ENCODE measurements at regions not wholly inside any gene's neighbourhood (a gene's known extent, or its start where the extent isn't known, plus 50 kb on each side); places are given as distances from the start of the nearest gene placed in this dataset.

DNA sequence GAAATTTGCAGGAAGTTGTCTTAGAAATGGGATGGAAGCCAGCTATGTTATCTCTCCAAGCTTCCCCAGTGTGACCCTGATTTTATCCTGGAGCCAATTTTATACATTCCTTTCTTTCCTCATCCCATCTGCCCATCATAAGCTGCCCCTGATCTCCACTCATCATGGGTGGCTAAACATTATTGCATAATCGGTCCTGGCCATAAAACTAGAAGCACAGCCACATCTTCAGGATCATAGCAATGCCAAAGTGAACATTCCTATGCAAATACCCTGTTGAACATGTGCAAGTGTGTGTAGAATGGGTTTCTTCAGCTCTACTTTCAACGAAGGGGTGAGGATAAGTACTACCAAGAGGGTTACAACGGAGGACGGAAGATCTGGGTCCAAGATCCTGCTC lies 50.6 kb upstream of the COG2 start:
- TF ChIP-seq, protein P1, sequence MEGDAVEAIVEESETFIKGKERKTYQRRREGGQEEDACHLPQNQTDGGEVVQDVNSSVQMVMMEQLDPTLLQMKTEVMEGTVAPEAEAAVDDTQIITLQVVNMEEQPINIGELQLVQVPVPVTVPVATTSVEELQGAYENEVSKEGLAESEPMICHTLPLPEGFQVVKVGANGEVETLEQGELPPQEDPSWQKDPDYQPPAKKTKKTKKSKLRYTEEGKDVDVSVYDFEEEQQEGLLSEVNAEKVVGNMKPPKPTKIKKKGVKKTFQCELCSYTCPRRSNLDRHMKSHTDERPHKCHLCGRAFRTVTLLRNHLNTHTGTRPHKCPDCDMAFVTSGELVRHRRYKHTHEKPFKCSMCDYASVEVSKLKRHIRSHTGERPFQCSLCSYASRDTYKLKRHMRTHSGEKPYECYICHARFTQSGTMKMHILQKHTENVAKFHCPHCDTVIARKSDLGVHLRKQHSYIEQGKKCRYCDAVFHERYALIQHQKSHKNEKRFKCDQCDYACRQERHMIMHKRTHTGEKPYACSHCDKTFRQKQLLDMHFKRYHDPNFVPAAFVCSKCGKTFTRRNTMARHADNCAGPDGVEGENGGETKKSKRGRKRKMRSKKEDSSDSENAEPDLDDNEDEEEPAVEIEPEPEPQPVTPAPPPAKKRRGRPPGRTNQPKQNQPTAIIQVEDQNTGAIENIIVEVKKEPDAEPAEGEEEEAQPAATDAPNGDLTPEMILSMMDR (conservative IDR thresholded peaks at IDR 0.05), result no peak
- TF ChIP-seq ZFX (IDR thresholded peaks at IDR 0.05), result no peak
- H3K27ac ChIP-seq, result no peak overlapping the region

DNA sequence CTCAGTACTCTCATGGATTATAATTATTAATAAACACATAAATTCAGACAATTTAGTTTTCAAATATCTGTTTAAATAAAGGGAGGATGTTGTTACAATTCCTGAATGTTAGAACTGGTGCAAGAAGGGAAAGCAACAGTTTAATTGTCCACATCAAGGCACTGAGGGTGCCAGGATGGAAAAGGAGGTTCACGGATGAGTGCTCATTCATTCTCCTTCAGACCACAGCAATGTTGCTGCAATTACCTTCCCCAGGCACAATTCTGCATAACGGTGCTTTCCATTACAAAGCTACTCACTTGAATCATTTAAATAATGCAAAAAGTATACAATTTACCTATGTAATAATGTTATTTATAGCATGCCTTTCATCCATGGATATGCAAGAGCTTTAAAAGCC lies 52.3 kb upstream of the COG2 start:
- TF ChIP-seq, protein P1 (conservative IDR thresholded peaks at IDR 0.05), result no peak
- TF ChIP-seq ZFX (IDR thresholded peaks at IDR 0.05), result no peak
- H3K27ac ChIP-seq, result no peak overlapping the region

DNA sequence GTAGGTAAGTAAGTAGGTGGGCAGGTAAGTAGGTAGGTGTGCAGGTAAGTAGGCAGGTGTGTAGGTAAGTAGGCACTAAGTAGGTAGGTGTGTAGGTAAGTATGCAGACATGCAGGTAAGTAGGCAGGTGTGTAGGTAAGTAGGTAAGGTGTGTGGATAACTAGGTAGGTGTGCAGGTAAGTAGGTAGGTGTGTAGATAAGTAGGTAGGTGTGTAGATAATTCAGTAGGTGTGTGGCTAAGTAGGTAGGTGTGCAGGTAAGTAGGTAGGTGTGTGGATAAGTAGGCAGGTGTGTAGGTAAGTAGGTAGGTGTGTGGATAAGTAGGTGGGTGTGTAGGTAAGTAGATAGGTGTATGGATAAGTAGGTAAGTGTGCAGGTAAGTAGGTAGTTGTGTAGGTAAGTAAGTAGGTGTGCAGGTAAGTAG lies 53.9 kb upstream of the COG2 start:
- no peak overlapping the region for H3K27ac ChIP-seq
- TF ChIP-seq, protein P1 (conservative IDR thresholded peaks at IDR 0.05), result no peak
- no peak for TF ChIP-seq ZFX (IDR thresholded peaks at IDR 0.05)

DNA sequence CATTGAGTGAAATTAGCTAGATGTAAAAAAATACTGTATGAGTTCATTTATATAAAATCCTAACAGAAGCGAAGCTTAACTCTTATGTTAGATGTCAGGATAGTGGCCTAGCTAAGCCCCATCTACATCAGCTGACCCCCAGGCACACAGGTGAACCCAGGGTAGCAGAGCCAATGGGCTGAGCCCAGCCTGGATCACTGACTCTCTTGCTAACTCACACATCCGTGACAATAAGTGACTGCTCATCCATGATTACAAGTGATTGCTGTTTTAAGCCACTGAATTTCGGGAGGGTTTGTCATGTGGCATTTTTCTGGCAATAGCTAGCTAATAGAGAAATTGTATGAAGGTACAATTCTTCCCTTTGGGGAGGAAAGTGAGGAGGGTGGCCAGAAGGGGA lies 55.2 kb upstream of the COG2 start:
- TF ChIP-seq, protein P1 (conservative IDR thresholded peaks at IDR 0.05), result no peak
- TF ChIP-seq ZFX (IDR thresholded peaks at IDR 0.05), result no peak
- H3K27ac ChIP-seq, result no peak overlapping the region

DNA sequence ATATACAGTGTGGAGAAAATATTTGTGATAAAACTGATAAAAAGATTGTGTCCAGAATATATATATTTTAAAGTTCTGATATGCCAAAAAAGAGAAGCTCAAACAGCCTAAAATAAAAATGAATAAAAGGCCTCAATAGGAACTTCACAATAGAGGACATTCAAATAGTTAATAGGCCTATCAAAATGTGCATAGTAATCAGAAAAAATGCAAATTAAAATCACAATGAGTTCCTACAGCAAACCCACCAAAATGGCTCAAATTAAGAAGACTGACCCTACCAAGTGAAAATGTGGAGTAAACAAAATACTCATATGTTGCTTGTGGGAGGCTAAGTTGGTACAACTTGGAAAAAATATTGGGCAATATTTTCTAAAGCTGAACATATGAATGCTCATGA lies 57.6 kb upstream of the COG2 start:
- H3K27ac ChIP-seq, result no peak overlapping the region
- TF ChIP-seq, protein P1 (conservative IDR thresholded peaks at IDR 0.05), result no peak
- TF ChIP-seq ZFX (IDR thresholded peaks at IDR 0.05), result no peak

DNA sequence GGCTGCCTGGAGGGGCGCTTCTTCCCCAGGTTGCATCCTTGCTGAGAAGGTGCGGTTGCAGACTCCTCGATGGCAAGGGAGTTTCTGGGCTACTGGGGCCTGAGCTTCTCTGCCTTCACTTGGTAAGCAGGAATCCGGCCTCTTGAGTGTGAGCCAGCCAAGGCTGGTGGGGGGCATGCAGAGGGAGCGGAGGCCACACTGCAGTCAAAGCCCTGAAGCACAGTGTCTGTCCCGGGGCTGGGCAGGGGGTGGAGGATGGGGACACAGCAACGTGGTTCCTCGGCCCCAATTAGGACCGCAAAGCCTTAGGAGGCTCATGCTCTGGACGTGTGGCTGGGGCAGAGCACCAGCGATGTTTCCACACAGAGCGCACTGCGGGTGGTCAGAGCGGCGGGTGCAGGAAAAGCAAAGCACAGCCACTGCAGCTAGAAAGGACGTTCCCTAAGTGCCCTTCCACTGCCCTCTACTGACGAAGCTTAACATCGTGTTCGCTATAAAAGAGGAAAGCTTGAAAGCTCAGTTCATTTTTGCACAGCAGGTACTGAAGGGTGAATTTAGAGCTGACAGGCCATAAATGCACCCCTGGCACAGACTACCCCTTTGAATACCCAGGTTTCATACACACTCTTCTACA lies 60.7 kb upstream of the COG2 start:
- H3K27ac ChIP-seq, result no peak overlapping the region
- TF ChIP-seq, protein P1 (conservative IDR thresholded peaks at IDR 0.05), result peak; percentile 75
- TF ChIP-seq ZFX (IDR thresholded peaks at IDR 0.05), result no peak

DNA sequence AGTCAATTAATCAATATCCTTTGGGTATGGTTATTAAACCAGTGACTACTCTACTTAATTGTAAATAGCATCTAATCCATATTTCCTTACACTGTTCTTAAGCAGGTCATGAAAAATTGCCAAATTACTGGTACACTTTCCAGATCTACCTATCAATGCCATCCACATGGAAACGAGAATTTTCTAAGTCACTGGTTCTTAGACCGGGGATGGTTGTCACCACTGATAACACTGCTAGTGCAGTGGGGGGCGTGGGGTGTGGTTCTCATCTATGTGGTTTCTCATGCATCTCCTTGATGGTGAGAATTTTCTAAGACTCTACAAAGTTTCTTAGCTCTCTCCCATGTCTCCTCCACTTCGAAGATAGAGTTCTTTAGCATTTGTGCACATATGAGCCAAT lies 63.7 kb upstream of the COG2 start:
- no peak overlapping the region for H3K27ac ChIP-seq
- TF ChIP-seq, protein P1 (conservative IDR thresholded peaks at IDR 0.05), result no peak
